ENCODE measurements at regions not wholly inside any gene's neighbourhood (a gene's known extent, or its start where the extent isn't known, plus 50 kb on each side); places are given as distances from the start of the nearest gene placed in this dataset.

DNA sequence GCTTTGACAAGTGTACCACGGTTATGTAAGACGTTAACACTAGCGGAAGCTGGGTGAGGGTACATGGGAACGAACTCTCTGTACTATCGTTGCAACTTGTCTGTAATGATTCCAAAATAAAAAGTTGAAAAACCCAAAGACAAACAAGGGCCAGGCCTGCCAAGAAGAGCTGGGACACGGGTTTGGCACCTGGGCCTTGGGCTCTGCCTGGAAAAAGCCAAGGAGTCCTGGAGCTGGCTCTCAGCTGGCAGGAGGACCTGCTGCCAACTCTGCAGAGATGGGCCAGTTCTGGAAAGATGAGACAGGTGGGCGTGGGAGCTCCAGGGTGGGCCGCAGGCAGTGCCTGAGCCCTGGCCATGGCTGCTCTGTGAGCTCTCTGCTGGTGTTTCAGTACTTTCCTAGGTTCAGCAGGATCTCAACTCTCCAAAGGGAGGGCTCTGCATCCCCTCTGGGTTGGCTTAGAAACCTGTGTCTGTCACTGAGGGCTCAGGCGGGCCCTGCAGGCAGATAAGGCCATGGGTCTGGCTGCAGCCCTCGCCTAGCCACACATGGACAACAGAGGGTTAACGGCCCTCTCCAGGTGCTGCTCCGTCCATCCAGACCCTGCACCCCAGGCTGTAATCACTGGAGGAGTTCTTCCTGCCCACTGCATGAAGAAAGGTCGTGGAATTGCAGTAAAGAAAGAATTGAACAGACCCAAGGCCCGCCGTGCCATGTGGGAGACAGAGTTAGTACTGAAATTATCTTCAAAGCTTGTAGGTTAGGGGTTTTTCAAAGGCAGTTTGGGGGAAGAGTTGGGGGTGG is 89.9 kb downstream of the RHOB start:
- TF ChIP-seq, protein P1, sequence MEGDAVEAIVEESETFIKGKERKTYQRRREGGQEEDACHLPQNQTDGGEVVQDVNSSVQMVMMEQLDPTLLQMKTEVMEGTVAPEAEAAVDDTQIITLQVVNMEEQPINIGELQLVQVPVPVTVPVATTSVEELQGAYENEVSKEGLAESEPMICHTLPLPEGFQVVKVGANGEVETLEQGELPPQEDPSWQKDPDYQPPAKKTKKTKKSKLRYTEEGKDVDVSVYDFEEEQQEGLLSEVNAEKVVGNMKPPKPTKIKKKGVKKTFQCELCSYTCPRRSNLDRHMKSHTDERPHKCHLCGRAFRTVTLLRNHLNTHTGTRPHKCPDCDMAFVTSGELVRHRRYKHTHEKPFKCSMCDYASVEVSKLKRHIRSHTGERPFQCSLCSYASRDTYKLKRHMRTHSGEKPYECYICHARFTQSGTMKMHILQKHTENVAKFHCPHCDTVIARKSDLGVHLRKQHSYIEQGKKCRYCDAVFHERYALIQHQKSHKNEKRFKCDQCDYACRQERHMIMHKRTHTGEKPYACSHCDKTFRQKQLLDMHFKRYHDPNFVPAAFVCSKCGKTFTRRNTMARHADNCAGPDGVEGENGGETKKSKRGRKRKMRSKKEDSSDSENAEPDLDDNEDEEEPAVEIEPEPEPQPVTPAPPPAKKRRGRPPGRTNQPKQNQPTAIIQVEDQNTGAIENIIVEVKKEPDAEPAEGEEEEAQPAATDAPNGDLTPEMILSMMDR (optimal IDR thresholded peaks at IDR 0.05 in 1 of 3, IDR thresholded peaks at IDR 0.05 in 1 of 3, conservative IDR thresholded peaks at IDR 0.05 in 1 of 3; ENCODE audit: extremely low read depth in 1 of 3, insufficient read depth in 2 of 3, low read length in 3 of 3): no peak
- no peak for TF ChIP-seq EZH2 (IDR thresholded peaks at IDR 0.05; ENCODE audit: low read length)

Data from keratinocyte (primary cell).